ENCODE measurements at regions not wholly inside any gene's neighbourhood (a gene's known extent, or its start where the extent isn't known, plus 50 kb on each side); places are given as distances from the start of the nearest gene placed in this dataset.

DNA sequence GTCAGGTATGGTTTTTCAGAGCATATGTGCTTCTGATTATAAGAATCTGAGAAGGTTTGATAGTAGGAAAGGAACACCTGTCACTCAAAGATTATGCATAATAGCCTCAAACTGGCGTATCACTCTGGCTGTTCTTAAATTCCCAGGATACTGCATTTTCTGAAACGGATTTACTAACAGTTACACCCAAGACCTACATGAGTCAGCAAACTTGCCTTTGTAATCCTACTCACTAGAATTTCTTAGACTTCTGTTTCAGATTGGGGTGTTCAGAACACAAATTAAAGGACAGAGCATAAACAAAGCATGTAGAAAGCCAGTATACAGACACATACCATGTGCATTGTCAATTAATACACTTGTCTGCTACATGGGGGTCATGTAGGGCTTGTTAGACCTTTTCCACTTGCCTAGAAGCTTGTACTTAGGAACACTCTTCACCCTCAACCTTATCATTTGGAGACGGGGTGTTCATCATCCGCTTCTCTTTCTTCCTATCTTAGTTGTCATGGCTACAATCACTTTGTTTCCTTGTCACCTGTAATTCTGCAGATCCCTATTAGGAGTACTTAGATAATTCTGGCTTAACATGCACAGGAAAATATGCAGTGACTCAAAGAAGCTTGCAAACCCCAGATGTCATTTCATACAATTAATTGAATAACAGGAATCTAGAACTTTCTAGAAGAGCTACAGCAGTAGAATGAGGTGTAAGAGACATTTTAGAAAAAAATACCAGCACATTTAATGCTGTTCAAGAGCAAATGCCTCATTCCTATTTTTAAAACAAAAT lies 593.0 kb upstream of the TENM3 start:
- H3K27me3 ChIP-seq (ENCODE audit: control insufficient read depth in 1 of 2, insufficient read depth in 1 of 2, low read length in 2 of 2) = no peaks in the 10 kb centered on the region
- H4K91ac ChIP-seq (ENCODE audit: low read length) = no peak overlapping the region
- no peak overlapping the region for H3K27ac ChIP-seq (ENCODE audit: low read length, poor library complexity, severe bottlenecking)
- H3K79me1 ChIP-seq (replicated peaks; ENCODE audit: low read length, poor library complexity, severe bottlenecking) = no peaks in the 10 kb centered on the region
- 83% methylated on average over 2 of the region's 4 CpGs for WGBS
- H3K23ac ChIP-seq (ENCODE audit: low read length in 2 of 2) = no peak overlapping the region
- no peak overlapping the region for H3K18ac ChIP-seq (ENCODE audit: low read depth in 1 of 2, low read length in 2 of 2)
- no peak overlapping the region for H2AK5ac ChIP-seq (ENCODE audit: low read length, severe bottlenecking)
- H2AFZ ChIP-seq (ENCODE audit: low read depth, low read length) = no peak overlapping the region
- peaks cover 2% of the 10 kb centered on the region for H3K4me1 ChIP-seq (ENCODE audit: control insufficient read depth, insufficient read depth, low read depth, low read length)
- no peak for DNase-seq
- no peak overlapping the region for H3K4me3 ChIP-seq (ENCODE audit: insufficient read depth in 1 of 2, low read depth in 1 of 2, low read length in 2 of 2)
- no peak overlapping the region for H2BK12ac ChIP-seq (ENCODE audit: low read length in 2 of 2)
- H4K8ac ChIP-seq (ENCODE audit: low read length) = no peak overlapping the region
- no peak overlapping the region for H2BK120ac ChIP-seq (ENCODE audit: low read depth, low read length)
- H3K36me3 ChIP-seq (ENCODE audit: control insufficient read depth in 1 of 2, insufficient read depth in 2 of 2, low read depth in 1 of 2, low read length in 2 of 2) = no peaks in the 10 kb centered on the region
- no peak overlapping the region for H3K4me2 ChIP-seq (ENCODE audit: low read length, poor library complexity, severe bottlenecking)
- no peak overlapping the region for H3K9ac ChIP-seq (ENCODE audit: low read length)
- no peak overlapping the region for H3K14ac ChIP-seq (ENCODE audit: low read length in 2 of 2)
- no peaks in the 10 kb centered on the region for H3K9me3 ChIP-seq (ENCODE audit: control insufficient read depth, low read length)
- no peak overlapping the region for H3K4ac ChIP-seq (ENCODE audit: low read depth in 1 of 2, low read length in 2 of 2)
- H2BK5ac ChIP-seq (ENCODE audit: low read depth, low read length, poor library complexity, severe bottlenecking) = no peak overlapping the region
- no peak overlapping the region for H2BK15ac ChIP-seq (ENCODE audit: low read depth, poor library complexity, severe bottlenecking)

DNA sequence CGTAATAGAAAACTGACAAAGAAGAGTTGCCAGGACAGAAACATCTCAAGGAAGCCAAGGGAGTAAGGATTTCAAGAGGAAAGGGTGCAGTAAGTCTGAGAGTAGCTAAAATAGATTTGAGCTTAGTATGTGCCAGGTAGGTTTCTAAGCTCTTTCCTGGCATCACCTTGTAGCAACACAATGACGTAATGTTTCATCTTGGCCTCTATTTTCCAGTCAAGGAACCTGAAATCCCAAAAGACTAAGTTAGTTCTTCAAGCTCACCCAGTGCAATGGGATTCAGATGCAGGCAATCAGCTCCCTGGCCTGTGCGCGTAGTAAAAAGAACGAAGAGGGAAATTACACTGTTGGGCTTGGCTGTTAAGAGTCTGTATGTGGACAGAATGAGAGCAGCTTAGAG lies 586.5 kb upstream of the TENM3 start:
- no peak overlapping the region for H2BK120ac ChIP-seq (ENCODE audit: low read depth, low read length)
- H2AK5ac ChIP-seq (ENCODE audit: low read length, severe bottlenecking) = no peak overlapping the region
- no peak overlapping the region for H3K4me3 ChIP-seq (ENCODE audit: insufficient read depth in 1 of 2, low read depth in 1 of 2, low read length in 2 of 2)
- DNase-seq = no peak
- no peak overlapping the region for H4K91ac ChIP-seq (ENCODE audit: low read length)
- H2BK12ac ChIP-seq (ENCODE audit: low read length in 2 of 2) = no peak overlapping the region
- no peak overlapping the region for H2AFZ ChIP-seq (ENCODE audit: low read depth, low read length)
- no peak overlapping the region for H3K9ac ChIP-seq (ENCODE audit: low read length)
- no peaks in the 10 kb centered on the region for H3K9me3 ChIP-seq (ENCODE audit: control insufficient read depth, low read length)
- no peaks in the 10 kb centered on the region for H3K27me3 ChIP-seq (ENCODE audit: control insufficient read depth in 1 of 2, insufficient read depth in 1 of 2, low read length in 2 of 2)
- WGBS = 88% methylated on average over 5 of the region's 5 CpGs
- H3K4me1 ChIP-seq (ENCODE audit: control insufficient read depth, insufficient read depth, low read depth, low read length) = peaks cover 2% of the 10 kb centered on the region
- no peak overlapping the region for H3K14ac ChIP-seq (ENCODE audit: low read length in 2 of 2)
- no peak overlapping the region for H3K27ac ChIP-seq (ENCODE audit: low read length, poor library complexity, severe bottlenecking)
- no peak overlapping the region for H2BK15ac ChIP-seq (ENCODE audit: low read depth, poor library complexity, severe bottlenecking)
- H4K8ac ChIP-seq (ENCODE audit: low read length) = no peak overlapping the region
- H2BK5ac ChIP-seq (ENCODE audit: low read depth, low read length, poor library complexity, severe bottlenecking) = no peak overlapping the region
- no peaks in the 10 kb centered on the region for H3K79me1 ChIP-seq (replicated peaks; ENCODE audit: low read length, poor library complexity, severe bottlenecking)
- no peak overlapping the region for H3K4me2 ChIP-seq (ENCODE audit: low read length, poor library complexity, severe bottlenecking)
- no peak overlapping the region for H3K18ac ChIP-seq (ENCODE audit: low read depth in 1 of 2, low read length in 2 of 2)
- H3K23ac ChIP-seq (ENCODE audit: low read length in 2 of 2) = no peak overlapping the region
- H3K4ac ChIP-seq (ENCODE audit: low read depth in 1 of 2, low read length in 2 of 2) = no peak overlapping the region
- no peaks in the 10 kb centered on the region for H3K36me3 ChIP-seq (ENCODE audit: control insufficient read depth in 1 of 2, insufficient read depth in 2 of 2, low read depth in 1 of 2, low read length in 2 of 2)

DNA sequence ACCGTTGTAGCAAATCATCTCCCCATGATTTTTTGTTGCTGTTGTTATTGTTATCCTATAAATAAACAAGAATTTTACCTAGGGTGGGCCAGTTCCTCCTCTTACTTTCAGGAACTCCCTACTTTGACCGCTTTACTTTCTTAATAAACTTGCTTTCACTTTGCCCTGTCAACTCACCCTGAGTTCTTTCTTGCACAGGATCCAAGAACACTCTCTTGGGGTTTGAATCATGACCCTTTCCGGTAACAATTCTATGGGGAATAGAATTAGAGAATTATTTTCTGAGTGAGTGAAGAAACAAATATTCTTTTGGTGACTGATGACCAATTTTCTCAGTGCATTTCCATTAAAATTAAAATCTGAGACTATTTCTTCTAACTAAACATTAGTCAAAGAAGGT lies 584.0 kb upstream of the TENM3 start:
- no peaks in the 10 kb centered on the region for H3K4me1 ChIP-seq (ENCODE audit: control insufficient read depth, insufficient read depth, low read depth, low read length)
- H2BK15ac ChIP-seq (ENCODE audit: low read depth, poor library complexity, severe bottlenecking) = no peak overlapping the region
- H3K4ac ChIP-seq (ENCODE audit: low read depth in 1 of 2, low read length in 2 of 2) = no peak overlapping the region
- no peak overlapping the region for H2BK5ac ChIP-seq (ENCODE audit: low read depth, low read length, poor library complexity, severe bottlenecking)
- DNase-seq = no peak
- H3K4me2 ChIP-seq (ENCODE audit: low read length, poor library complexity, severe bottlenecking) = no peak overlapping the region
- no peak overlapping the region for H3K14ac ChIP-seq (ENCODE audit: low read length in 2 of 2)
- no peak overlapping the region for H2BK12ac ChIP-seq (ENCODE audit: low read length in 2 of 2)
- no peak overlapping the region for H2BK120ac ChIP-seq (ENCODE audit: low read depth, low read length)
- H3K4me3 ChIP-seq (ENCODE audit: insufficient read depth in 1 of 2, low read depth in 1 of 2, low read length in 2 of 2) = no peak overlapping the region
- H3K27ac ChIP-seq (ENCODE audit: low read length, poor library complexity, severe bottlenecking) = no peak overlapping the region
- no peak overlapping the region for H2AFZ ChIP-seq (ENCODE audit: low read depth, low read length)
- H2AK5ac ChIP-seq (ENCODE audit: low read length, severe bottlenecking) = no peak overlapping the region
- H4K8ac ChIP-seq (ENCODE audit: low read length) = no peak overlapping the region
- H3K27me3 ChIP-seq (ENCODE audit: control insufficient read depth in 1 of 2, insufficient read depth in 1 of 2, low read length in 2 of 2) = no peaks in the 10 kb centered on the region
- no peak overlapping the region for H3K18ac ChIP-seq (ENCODE audit: low read depth in 1 of 2, low read length in 2 of 2)
- H4K91ac ChIP-seq (ENCODE audit: low read length) = no peak overlapping the region
- H3K23ac ChIP-seq (ENCODE audit: low read length in 2 of 2) = no peak overlapping the region
- H3K36me3 ChIP-seq (ENCODE audit: control insufficient read depth in 1 of 2, insufficient read depth in 2 of 2, low read depth in 1 of 2, low read length in 2 of 2) = no peaks in the 10 kb centered on the region
- peak overlapping the region; percentile 16 for H3K9ac ChIP-seq (ENCODE audit: low read length)
- H3K79me1 ChIP-seq (replicated peaks; ENCODE audit: low read length, poor library complexity, severe bottlenecking) = no peaks in the 10 kb centered on the region
- WGBS = 75% methylated on average over 2 of the region's 3 CpGs
- no peaks in the 10 kb centered on the region for H3K9me3 ChIP-seq (ENCODE audit: control insufficient read depth, low read length)

DNA sequence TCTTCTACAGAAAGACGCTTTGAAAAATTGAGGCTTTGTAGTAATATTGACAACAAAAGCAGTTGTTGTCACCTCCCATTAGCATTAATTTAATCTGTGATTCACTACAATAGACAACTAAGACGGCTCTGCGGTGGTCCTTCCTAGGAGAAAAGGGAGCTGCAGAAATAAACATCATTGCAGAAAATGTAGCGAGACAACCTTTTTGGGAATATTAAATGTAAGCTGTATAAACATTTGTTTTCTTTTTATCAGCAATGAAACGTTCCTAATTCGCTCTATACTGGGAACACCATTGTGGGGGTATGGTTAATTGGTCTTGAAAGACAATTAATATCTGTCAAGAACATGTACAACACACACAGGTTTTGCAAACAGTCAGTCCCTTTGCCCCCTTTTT lies 583.3 kb upstream of the TENM3 start:
- no peak overlapping the region for H2BK12ac ChIP-seq (ENCODE audit: low read length in 2 of 2)
- no peaks in the 10 kb centered on the region for H3K27me3 ChIP-seq (ENCODE audit: control insufficient read depth in 1 of 2, insufficient read depth in 1 of 2, low read length in 2 of 2)
- H2BK120ac ChIP-seq (ENCODE audit: low read depth, low read length) = no peak overlapping the region
- no peak overlapping the region for H4K91ac ChIP-seq (ENCODE audit: low read length)
- no peak for DNase-seq
- H3K27ac ChIP-seq (ENCODE audit: low read length, poor library complexity, severe bottlenecking) = no peak overlapping the region
- H3K4me1 ChIP-seq (ENCODE audit: control insufficient read depth, insufficient read depth, low read depth, low read length) = no peaks in the 10 kb centered on the region
- no peaks in the 10 kb centered on the region for H3K36me3 ChIP-seq (ENCODE audit: control insufficient read depth in 1 of 2, insufficient read depth in 2 of 2, low read depth in 1 of 2, low read length in 2 of 2)
- no peak overlapping the region for H2AFZ ChIP-seq (ENCODE audit: low read depth, low read length)
- no peak overlapping the region for H3K14ac ChIP-seq (ENCODE audit: low read length in 2 of 2)
- no peak overlapping the region for H3K4me3 ChIP-seq (ENCODE audit: insufficient read depth in 1 of 2, low read depth in 1 of 2, low read length in 2 of 2)
- no peak overlapping the region for H3K9ac ChIP-seq (ENCODE audit: low read length)
- H3K79me1 ChIP-seq (replicated peaks; ENCODE audit: low read length, poor library complexity, severe bottlenecking) = no peaks in the 10 kb centered on the region
- H3K4me2 ChIP-seq (ENCODE audit: low read length, poor library complexity, severe bottlenecking) = no peak overlapping the region
- H2BK15ac ChIP-seq (ENCODE audit: low read depth, poor library complexity, severe bottlenecking) = no peak overlapping the region
- no peak overlapping the region for H3K18ac ChIP-seq (ENCODE audit: low read depth in 1 of 2, low read length in 2 of 2)
- no peak overlapping the region for H3K4ac ChIP-seq (ENCODE audit: low read depth in 1 of 2, low read length in 2 of 2)
- WGBS = 81% methylated on average over 3 of the region's 6 CpGs
- H4K8ac ChIP-seq (ENCODE audit: low read length) = no peak overlapping the region
- H3K9me3 ChIP-seq (ENCODE audit: control insufficient read depth, low read length) = no peaks in the 10 kb centered on the region
- H2AK5ac ChIP-seq (ENCODE audit: low read length, severe bottlenecking) = no peak overlapping the region
- no peak overlapping the region for H2BK5ac ChIP-seq (ENCODE audit: low read depth, low read length, poor library complexity, severe bottlenecking)
- no peak overlapping the region for H3K23ac ChIP-seq (ENCODE audit: low read length in 2 of 2)

All from mesenchymal stem cell (in vitro differentiated cells and primary cell).